NCI-H2196 treated with DMSO at 0.1 percent for 48 hours (cell line): ENCODE measurements at regions not wholly inside any gene's neighbourhood (a gene's known extent, or its start where the extent isn't known, plus 50 kb on each side); places are given as distances from the start of the nearest gene placed in this dataset.
"Not testable (repeated sequence)": the region's sequence is repeated elsewhere in the genome, so short reads cannot be mapped to it uniquely, and the experiment has no call there.

Source experiments
- DNase-seq: peaks from one replicate; lab custom pipeline; 2025; ENCODE audit not compliant: unreplicated experiment; lab: John Stamatoyannopoulos, UW

GRCh38 chr19:31054430-31054829 lies 294.8 kb downstream of the TSHZ3 start:
- DNase-seq = no peak

- DNase-seq = no peak
Observed at GRCh38 chr19:31049431-31049830, 299.8 kb downstream of the TSHZ3 start.

GRCh38 chr19:31046024-31046423 lies 303.2 kb downstream of the TSHZ3 start:
- no peak for DNase-seq

DNA sequence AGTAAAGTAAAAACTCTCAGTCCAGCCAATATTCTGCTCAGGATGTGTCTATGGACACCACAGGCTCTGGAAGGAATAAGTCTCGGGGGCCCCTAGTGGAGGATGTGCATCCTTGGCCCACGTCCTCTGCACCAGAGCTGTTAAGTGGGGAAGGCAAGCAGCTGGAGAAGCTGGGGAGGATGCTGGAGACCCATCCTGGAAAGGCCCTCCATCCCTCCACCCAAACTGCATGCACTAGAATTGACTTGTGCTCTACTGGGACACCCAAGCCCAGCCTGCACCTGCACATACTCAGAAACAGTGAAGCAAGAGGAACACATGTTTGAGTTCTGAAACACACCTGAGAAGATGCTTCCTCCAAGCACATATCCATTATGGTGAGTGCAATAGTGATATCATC lies 307.8 kb downstream of the TSHZ3 start:
- DNase-seq = no peak

- no peak for DNase-seq
Observed at GRCh38 chr19:31039151-31039550, 310.1 kb downstream of the TSHZ3 start.

GRCh38 chr19:31037286-31037980 lies 311.8 kb downstream of the TSHZ3 start:
- DNase-seq = no peak

GRCh38 chr19:31031455-31031854 lies 317.8 kb downstream of the TSHZ3 start:
- not testable (repeated sequence) for DNase-seq

DNA sequence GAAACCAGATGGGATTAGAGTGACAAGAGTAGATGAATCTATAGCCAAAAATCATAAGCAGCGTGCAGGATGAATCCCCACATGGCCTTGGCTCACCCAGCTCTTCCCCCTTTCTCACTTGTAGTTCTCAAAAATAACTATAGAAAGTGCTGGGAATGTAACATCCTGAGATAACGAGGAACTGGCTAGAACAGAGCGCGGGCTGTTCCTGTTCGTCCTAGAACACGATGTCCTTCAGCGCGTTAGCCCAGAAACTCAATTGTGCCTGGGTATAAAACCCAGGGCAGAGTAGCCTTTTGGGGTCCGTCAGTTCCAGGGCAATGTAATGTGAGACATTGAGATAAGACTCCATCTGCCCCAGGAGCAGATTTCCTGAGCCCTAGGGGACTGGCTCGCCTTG lies 326.2 kb downstream of the TSHZ3 start:
- no peak for DNase-seq

DNA sequence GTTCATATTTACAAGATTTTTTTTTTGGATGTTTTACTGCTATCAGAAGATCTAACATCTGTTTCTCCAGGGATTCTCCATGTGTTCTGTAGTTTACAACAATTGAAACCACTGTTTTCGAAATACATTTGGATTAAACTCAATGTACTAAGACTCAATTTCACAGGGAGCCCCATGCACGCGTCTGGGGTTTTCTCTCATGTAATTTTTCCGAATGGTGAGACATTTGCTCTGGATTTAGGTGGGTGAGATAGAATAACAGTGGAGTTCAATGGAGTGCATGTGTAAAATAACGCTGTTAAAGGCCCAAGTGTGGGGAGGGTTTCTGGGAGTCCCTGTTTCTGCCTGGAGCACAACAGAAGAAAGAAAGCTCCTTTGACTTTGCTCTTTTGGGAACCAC lies 330.3 kb downstream of the TSHZ3 start:
- DNase-seq = no peak

- DNase-seq = no peak
Observed at GRCh38 chr19:31015778-31016177, 333.5 kb downstream of the TSHZ3 start.

DNA sequence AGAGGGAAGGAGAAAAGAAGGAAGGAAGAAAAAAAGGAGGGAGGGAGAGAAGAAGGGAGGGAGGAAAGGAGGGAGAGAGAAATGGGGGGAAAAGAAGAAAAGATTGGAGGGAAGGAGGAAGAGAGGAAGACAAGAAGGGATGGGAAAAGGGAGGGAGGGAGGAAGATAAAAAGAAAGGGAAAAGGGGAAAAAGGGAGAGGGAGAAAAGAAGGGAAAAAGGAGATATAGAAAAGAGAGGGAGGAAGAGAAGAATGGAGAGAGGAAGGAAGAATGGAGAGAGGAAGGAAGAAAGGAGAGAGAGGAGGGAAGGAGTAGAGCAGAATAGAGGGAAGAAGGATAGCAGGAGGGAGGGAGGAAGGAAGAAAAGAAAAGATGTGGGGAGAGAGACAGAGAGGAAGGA lies 334.6 kb downstream of the TSHZ3 start:
- DNase-seq = no peak

DNA sequence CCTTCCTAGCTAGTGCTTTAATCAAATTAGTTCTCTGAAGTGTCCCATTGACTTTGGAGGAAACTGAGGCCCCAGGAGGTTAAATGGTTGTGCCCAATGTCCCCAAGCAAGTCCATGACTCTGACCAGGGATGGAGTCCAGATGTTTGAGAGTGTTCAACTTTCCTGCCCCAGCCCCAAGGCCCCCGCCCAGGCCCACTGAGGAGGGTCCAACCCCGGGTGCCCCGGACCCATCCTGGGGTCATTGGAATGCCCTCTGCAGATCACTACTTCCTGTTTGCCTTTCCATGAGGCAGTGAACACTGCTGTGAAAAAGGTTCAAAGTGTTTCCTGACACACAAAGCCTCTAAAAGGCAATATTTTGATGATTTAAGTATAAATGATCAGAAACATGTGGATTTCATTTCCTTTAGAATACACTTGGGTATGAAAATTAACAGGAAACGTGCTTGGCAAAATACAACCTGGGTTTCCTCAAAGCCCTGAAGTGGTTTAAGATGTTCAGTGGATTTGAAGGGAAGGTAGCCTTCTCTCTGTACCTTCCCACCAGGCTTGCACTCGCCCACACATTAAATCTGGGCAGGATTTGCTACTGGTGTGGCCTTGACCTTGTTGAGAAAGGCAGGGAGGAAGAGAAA lies 335.7 kb downstream of the TSHZ3 start:
- no peak for DNase-seq

DNA sequence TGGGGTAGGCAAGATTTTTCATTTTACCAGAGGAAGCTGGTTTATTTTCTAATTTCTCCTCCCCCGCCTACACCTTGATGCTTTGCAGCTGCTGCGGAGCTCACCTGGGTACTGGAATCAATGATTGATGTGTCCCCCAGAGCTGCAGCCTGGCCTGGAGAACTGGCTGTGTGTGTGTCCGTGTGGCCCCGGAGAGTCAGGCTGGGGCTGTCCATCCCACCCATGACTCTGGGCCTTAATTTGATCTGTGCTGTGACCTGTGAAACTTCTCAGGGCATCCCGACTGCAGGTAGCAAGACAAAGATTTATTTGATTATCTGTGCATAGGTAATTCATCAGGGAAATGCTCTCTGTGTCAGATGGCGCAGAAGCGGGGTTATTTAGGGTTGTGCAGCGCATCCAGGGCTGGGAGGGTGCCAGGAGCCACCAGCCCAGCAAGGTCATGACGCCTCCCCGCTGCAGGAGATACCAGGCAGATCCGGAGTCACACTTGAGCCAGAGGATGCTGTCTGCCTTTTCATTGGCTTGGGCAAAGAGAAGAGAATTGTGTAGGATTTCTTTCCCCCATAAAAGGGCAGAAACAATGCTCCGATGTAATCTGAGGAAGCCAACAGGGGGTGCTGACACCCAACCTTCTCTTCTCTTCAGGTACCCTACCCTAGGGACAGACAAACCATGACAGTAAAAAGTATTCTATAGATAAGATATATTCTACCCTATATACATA lies 346.6 kb downstream of the TSHZ3 start:
- no peak for DNase-seq

GRCh38 chr19:31001991-31002390 lies 347.2 kb downstream of the TSHZ3 start:
- no peak for DNase-seq

GRCh38 chr19:31000913-31001312 lies 348.3 kb downstream of the TSHZ3 start:
- DNase-seq = no peak

DNA sequence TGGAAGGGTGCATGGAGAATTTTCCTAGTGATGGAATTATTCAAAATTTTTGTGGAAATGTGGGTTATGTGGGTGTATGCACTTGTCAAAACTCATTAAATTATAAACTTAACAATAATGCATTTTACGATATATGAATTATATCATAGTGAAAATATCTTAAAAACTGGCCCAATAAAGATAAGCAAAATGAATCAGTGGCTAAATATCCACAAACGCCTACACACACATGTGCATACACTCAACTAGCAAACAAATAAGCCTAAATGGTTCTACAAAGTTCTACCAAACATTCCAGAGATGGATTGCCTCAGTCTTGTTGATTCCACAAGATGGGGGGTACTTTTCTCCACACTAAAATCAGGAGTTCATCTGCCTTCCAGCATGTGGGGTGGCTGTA lies 349.5 kb downstream of the TSHZ3 start:
- DNase-seq = no peak

GRCh38 chr19:30997222-30997621 lies 352.0 kb downstream of the TSHZ3 start:
- no peak for DNase-seq

DNA sequence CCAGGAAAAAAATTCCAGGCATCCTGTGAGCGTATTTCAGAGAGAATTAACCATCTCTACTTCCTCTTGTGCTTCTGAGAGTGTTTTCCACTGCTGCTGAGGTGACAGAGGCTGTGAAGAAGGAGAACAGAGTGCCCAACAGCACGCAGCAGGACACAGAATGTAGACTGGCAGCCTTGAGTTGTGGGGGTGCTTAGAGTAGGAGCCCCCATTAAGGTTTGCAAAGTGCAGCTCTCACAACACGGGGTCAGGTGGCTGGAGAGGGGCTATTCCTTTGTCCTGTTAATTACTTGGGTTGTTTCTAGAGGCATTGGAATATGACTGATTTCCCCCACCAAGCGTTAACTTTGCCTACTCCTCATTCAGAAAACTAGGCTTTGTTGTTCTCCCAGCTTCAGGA lies 370.6 kb downstream of the TSHZ3 start:
- no peak for DNase-seq

- no peak for DNase-seq
Observed at GRCh38 chr19:30969591-30969990, 379.6 kb downstream of the TSHZ3 start.

GRCh38 chr19:30968841-30969399 lies 380.3 kb downstream of the TSHZ3 start:
- no peak for DNase-seq

DNA sequence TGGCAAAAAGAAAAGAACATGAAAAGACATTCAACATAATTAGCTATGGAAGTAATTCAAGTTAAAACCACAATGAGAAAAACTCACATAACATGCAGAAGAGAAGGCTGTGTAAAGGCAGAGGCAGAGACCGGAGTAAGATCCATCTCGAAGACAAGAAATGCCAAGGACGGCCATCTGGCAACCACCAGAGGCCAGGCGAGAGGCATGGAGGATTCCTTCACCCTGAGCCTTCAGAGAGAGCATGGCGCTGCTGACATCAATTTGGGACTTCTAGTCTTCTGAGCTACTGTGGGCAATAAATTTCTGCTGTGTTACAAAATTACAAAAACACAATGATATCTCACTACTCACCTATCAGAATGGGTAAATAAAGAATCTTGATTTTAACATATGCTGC lies 381.0 kb downstream of the TSHZ3 start:
- DNase-seq = no peak

DNA sequence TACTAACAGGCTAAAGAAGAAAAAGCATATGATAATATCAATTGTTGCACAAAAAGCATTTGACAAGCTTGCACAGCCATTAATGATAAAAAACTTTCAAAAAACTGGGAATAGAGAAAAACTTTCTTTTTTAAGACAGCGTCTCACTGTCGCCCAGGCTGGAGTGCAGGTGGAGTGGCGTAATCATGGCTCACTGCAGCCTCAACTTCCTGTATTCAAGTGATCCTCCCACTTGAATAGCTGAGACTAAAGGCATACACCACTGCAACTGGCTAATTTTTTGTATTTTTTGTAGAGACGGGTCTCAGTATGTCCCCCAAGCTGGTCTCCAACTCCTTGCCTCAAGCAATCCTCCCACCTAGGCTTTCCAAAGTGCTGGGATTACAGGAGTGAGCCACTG lies 382.8 kb downstream of the TSHZ3 start:
- no peak for DNase-seq
